ENCODE measurements at regions not wholly inside any gene's neighbourhood (a gene's known extent, or its start where the extent isn't known, plus 50 kb on each side); places are given as distances from the start of the nearest gene placed in this dataset.

GRCh38 chr2:129575880-129576279, 403.6 kb upstream of the RAB6C start:
- intact Hi-C loops (cut with DNase I; ENCODE audit: low total_unique reads), result no loop called here
- Histone ChIP-seq H3K27ac (no peak overlapping the region), H3K4me1 (no peaks in the 10 kb centered on the region), H3K4me3 (no peak overlapping the region), H3K36me3 (ENCODE audit: low read depth, missing control alignments) (no peaks in the 10 kb centered on the region), H3K9me3 (no peaks in the 10 kb centered on the region), H3K27me3 (no peaks in the 10 kb centered on the region)
- TF ChIP-seq POLR2A (IDR thresholded peaks at IDR 0.05) (no peak), CTCF (IDR thresholded peaks at IDR 0.05) (no peak)
- 58 to 74% methylated on average over 4 of the region's 4 CpGs for WGBS, 2 donors
- DNase-seq, result no peak

GRCh38 chr2:129580001-129580400, 399.5 kb upstream of the RAB6C start:
- no peaks in the 10 kb centered on the region for H3K4me1 ChIP-seq
- WGBS, 2 donors, result 86 to 95% methylated on average over 1 of the region's 1 CpG
- no peak overlapping the region for H3K27ac ChIP-seq
- no peaks in the 10 kb centered on the region for H3K36me3 ChIP-seq (ENCODE audit: low read depth, missing control alignments)
- DNase-seq, result no peak
- intact Hi-C loops (cut with DNase I; ENCODE audit: low total_unique reads), result no loop called here
- H3K4me3 ChIP-seq, result no peak overlapping the region
- no peak for TF ChIP-seq POLR2A (IDR thresholded peaks at IDR 0.05)
- TF ChIP-seq CTCF (IDR thresholded peaks at IDR 0.05), result no peak
- no peaks in the 10 kb centered on the region for H3K27me3 ChIP-seq
- no peaks in the 10 kb centered on the region for H3K9me3 ChIP-seq

DNA sequence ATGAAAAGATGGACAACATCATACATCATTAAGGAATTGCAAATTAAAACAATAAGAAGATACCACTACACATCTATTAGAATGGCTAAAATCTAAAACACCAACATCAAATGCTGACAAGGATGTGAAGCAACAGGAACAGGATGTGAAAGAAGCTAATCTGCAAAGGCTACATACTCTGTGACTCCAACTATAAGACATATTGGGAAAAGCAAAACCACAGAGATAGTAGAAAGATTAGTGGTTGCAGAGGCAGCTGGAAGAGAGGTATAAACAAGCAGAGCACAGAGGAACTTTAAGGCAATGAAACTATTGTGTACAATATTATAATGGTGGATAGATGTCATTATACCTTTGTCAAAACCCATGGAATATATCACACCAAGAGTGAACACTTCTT, 393.7 kb upstream of the RAB6C start:
- no peak for DNase-seq
- TF ChIP-seq CTCF (IDR thresholded peaks at IDR 0.05), result no peak
- no peak for TF ChIP-seq POLR2A (IDR thresholded peaks at IDR 0.05)
- no peaks in the 10 kb centered on the region for H3K36me3 ChIP-seq (ENCODE audit: low read depth, missing control alignments)

GRCh38 chr2:129587426-129588064, 391.9 kb upstream of the RAB6C start:
- Histone ChIP-seq H3K4me3 (peak overlapping the region; percentile 33 to 57), H3K4me1 (no peaks in the 10 kb centered on the region), H3K36me3 (ENCODE audit: low read depth, missing control alignments) (no peaks in the 10 kb centered on the region), H3K9me3 (no peaks in the 10 kb centered on the region), H3K27me3 (no peaks in the 10 kb centered on the region), H3K27ac (no peak overlapping the region)
- intact Hi-C loops (cut with DNase I; ENCODE audit: low total_unique reads), result no loop called here
- peak; percentile 79 for DNase-seq
- TF ChIP-seq POLR2A (IDR thresholded peaks at IDR 0.05) (no peak), CTCF (IDR thresholded peaks at IDR 0.05) (peak in 2 of 3 experiments; percentile 31 to 44)
- WGBS, 2 donors, result 42 to 63% methylated on average over 26 to 51 of the region's 51 CpGs

More for the DNA sequence above, 393.7 kb upstream of the RAB6C start:
- H3K9me3 ChIP-seq, result no peaks in the 10 kb centered on the region
- no peaks in the 10 kb centered on the region for H3K27me3 ChIP-seq
- no peaks in the 10 kb centered on the region for H3K4me1 ChIP-seq
- H3K4me3 ChIP-seq, result no peak overlapping the region
- intact Hi-C loops (cut with DNase I; ENCODE audit: low total_unique reads), result no loop called here
- no peak overlapping the region for H3K27ac ChIP-seq

DNA sequence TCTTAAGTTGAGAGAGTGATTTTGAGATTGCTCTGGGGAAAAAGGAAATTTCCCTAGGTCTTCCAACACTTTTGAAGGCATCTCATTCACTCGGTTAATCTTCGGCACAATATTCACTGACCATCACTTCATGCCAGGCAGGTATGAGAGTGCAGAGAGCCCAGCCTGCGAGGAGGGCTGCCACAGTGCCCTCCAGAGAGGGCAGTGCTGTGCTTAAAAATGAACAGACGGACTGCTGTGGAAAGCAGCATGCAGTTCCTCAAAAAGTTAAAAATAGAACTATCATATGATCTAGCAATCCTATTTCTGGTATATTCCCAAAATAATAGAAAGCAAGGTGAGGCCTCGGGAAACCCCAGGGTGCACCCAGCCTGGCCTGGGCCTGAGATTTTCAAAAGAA, 374.9 kb upstream of the RAB6C start:
- Histone ChIP-seq H3K4me3 (no peak overlapping the region), H3K27me3 (no peaks in the 10 kb centered on the region), H3K27ac (no peak overlapping the region), H3K4me1 (no peaks in the 10 kb centered on the region), H3K36me3 (ENCODE audit: low read depth, missing control alignments) (no peaks in the 10 kb centered on the region), H3K9me3 (no peaks in the 10 kb centered on the region)
- WGBS, 2 donors, result 60 to 79% methylated on average over 5 of the region's 5 CpGs
- TF ChIP-seq POLR2A (IDR thresholded peaks at IDR 0.05) (no peak), CTCF (IDR thresholded peaks at IDR 0.05) (no peak)
- intact Hi-C loops (cut with DNase I; ENCODE audit: low total_unique reads), result no loop called here
- no peak for DNase-seq

Measured in testis (tissue), 2 donors.